PC-9 (cell line): ENCODE measurements at regions not wholly inside any gene's neighbourhood (a gene's known extent, or its start where the extent isn't known, plus 50 kb on each side); places are given as distances from the start of the nearest gene placed in this dataset.

Experiments
- CTCF ChIP-seq: fragments of 200-600 bp; sonication (generic); conservative IDR thresholded peaks from 2 replicates; pipeline ENCODE4 v1.6.1; 2017; ENCODE audit warnings: mixed run types, antibody characterized with exemption, mild to moderate bottlenecking, moderate library complexity
- EZH2 ChIP-seq: fragments of 200-600 bp; sonication (generic); IDR thresholded peaks from 2 replicates; pipeline ENCODE4 v1.8.0; 2017; ENCODE audit warnings: antibody characterized with exemption, low read depth

- TF ChIP-seq CTCF (no peak), EZH2 (no peak)
These were observed 212.4 kb upstream of the DMRT1 start for GRCh38 chr9:629146-629545.
